ENCODE measurements at regions not wholly inside any gene's neighbourhood (a gene's known extent, or its start where the extent isn't known, plus 50 kb on each side); places are given as distances from the start of the nearest gene placed in this dataset.
"Not testable (repeated sequence)": the region's sequence is repeated elsewhere in the genome, so short reads cannot be mapped to it uniquely, and the experiment has no call there.

DNA sequence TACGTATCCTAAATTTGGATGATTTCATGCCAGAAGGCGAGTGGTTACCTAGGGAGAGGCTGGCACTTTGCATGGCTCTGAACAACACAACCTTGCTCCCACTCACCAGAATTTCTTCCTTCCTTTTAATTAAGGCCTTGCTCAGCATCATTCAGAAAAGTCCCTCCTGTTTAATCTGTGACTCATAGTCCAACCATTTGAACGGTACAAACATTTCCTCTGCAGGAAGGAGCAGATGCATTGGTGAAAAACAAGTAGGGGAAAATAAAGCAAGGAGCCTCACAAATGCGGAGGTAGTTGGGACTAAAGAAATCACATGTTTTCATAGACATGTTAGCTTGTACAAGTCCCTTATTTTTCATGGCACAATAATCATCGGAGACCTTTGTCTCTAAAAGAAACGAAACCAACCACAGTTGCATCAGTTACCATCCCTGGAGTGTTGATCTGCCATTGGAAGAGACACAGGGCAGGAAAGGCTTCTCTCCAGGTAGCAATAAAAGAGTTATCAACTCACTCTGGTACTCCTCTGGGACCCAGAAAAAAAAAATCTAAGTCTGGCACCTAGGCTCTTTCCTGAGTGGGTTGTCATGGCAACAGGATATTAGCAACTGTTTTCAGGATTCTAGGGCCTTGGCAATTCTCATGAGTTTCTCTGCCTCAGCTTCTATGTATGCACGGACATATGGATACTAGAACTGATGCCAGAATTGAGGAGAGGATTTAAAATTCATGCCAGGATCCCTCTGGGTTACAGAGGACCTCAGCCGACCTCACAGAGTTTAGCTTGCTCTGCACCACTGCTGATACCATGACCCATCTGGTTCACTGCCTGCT, 255.4 kb upstream of the ARPP21 start:
- no peak for DNase-seq

DNA sequence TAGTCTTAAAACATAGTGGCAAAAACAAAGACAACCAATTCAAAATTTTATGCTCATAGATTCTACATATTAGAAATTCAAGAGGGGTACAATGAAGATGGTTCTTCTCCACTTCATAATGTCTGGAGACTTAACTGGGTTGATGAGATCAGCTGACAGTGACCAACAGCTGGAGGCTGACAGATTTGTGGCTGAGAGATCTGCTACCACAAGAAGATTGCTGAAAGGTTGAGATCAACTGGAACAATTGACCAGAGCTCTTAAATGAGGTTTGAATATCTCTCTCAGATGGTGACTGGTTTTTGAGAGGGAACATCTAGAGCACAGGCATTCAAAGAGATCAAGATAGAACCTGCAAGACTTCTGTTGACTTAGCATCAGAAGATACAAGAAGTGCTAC, 254.1 kb upstream of the ARPP21 start:
- DNase-seq: no peak

DNA sequence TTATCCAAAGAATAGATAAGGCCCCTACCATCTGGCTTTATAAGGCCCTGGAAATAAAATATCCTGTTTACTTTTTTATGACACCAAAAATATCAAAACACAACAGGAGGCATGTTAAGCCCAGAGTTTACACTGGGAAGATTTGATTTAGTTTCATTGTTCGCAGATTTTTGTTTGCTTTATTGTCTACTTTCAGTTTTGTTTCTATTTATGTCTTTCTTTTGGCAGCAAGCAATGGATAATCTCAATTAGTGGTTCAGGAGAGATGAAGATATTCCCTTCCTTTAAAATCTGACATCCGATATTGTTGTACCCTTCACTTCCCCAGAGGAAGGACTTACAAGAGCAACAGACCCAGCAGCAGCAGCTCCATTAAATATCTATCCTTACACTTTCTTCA, 249.4 kb upstream of the ARPP21 start:
- no peak for DNase-seq

DNA sequence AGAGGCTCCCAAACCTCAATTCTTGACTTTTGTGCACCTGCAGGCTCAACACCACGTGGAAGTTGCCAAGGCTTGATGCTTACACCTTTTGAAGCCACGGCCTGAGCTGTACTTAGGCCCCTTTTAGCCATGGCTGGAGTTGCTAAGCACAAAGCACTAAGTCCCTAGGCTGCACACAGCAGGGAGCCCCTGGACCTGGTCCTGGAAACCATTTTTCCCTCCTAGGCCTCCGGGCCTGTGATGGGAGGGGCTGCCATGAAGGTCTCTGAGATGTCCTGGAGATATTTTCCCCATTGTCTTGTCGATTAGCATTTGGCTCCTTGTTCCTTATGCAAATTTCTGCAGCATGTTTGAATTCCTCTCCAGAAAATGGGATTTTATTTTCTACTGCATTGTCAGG, 247.1 kb upstream of the ARPP21 start:
- no peak for DNase-seq

DNA sequence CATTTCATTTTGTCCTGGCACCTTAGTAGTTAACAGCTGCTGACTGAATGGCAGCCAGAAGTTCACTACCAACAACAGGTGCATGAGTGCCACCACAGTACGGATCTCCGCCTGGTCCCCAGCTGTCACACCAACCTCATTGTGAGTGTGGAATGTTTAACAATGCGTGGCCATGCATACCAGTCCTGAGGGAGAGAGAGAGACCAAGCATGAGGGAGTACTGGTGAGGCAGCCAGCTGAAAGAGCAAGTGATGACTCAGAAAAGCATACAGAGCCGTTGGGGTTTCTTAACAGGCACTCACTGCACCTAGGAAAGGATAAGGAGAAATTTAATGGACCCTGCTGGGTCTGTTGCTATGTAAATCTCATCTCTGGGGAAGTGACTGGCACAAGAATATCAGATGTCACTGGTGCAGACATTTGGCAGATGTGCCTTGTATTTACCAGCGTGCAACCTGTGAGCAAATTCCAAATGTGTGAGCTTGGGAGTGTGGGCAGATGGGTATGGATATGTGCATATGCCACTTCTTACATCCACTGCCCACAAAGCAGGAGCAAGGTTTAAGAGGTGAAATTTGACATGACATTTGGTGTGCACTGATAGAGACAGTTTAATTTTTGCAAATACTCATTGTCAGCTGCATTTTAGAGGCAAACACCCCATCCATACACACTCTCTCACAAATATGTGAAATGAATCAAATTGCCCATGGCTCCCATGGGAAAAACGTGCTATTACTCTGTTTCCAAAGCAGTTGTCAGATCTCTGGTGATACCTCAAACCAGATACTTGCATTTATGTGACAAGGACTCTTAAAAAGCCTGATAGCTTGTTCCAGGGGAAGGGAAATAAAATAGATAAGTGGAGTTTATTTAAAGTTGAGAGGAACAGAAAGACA, 245.2 kb upstream of the ARPP21 start:
- DNase-seq: no peak

DNA sequence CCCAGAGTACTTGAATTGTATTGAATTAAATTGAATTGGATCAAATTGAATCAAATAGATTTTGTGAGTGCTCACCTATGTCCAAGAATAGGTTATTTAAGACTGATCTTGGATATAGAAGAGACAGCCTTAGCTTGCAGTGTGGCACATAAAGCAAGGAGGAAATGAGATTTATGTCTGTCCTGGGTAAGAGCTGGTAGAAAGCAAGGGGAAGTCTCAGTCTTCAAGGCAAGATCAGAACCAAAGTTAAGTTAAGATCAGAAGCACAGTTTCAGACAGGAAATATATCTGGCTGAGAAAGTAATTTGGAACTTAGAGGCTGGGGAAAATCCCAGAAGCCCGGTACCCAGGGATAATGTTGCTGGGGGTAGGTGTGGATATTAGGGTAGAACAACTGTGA, 244.4 kb upstream of the ARPP21 start:
- no peak for DNase-seq

DNA sequence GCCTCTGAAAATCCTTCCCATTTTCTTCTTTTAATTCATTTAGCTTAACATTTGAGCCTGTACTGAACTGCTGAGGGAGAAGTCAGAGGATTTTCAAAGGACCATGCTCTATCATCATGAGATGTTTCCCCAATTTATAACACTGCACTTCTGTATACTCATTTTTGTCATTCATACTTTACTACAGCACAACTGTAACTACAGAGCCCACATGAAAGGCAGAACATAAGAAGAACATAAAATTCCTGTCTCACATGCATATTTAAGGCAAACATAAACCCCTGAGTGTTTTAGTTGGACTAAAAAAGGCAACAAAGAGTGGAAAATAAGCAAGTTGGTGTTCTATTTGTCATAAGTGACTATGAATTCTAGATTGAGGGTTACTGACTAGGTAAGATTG, 237.7 kb upstream of the ARPP21 start:
- no peak for DNase-seq

DNA sequence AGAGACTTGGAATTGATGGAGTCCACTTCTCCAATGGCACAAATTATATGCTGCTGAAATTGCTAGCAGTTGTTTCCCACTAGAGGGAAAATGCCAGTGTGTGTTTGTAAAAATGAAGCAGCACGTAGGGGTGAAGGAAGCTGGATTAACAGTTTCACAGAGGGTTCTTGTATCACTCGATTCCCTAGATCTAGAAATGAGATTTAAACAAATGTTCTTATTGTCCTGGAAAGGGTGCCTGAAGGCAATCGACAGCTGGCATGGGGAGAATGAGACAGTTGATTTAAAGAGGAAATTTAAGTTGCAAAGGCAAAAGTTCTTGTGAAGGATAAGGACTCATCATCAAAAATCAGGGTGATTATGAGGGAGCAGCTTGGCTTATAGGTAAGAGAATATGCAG, 234.8 kb upstream of the ARPP21 start:
- no peak for DNase-seq

DNA sequence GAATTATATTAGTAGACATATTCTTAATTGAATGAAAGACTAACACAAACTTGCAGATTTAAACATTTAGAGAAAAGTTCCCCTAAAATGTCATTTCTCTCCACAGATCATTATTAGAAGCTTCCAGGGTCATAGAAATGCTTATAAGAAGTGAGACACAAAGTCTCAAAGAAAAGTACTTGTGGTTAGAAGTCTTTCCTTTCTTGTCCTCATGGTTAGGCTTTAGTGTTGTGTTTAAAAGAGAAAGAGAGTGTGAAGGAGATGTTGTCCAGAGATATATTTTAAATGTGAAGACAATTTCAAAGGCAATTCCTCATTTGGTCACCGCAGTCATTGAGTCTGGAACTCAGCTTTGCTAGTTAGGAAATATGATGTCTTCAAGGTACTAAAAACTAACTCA, 230.4 kb upstream of the ARPP21 start:
- no peak for DNase-seq

DNA sequence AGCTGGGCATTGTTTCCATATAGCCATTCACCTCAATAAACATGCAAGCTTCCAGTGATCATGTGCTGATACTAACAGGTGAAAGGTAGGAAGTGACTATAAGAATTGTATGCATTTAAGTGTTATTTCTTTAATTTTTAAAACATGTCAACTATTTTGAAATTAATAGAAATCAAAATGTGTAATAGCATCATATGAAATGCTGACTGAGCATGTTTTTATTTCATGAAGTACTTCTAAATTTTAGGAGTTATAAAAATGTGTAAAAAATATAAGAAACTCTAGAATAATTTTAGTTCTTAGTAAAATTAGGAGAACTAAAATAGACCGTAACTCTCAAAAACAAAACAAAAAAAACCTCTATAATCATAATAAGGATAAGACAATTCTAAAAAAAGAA, 229.3 kb upstream of the ARPP21 start:
- no peak for DNase-seq

DNA sequence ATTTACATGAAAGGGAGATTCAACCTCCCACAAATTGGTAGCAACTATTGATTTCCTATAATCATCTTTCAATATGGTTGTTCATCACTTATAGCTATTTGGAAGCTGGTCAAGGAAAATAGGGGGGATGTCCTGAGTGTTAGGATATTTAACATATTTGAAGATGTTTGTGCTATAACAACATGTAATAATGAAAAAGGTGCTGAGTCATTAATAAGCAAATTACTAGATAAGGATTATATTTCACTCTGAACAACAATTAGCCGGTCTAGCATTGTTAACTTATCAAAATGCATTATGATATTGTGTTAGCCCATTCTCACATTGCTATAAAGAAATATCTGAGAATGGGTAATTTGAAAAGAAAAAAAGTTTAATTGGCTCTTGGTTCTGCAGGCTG, 225.8 kb upstream of the ARPP21 start:
- no peak for DNase-seq

DNA sequence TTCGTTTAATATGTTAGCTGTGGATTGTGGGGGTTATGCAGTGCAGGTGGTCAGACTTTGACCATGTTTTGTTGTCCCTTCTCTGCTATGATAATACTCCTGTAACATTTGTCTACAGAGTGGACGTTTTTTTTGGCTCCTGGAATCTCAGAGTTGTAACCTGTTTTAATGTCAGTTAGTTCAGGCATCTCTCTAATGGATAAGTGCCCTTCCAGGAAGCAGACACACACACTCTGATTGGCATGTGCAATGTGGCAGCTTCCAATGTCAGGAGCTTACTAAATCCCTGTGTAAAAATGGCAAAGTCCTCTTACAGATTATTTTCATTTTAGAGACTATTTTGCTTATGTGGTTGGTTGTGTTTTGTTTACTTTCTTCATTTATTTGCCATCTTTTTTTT, 222.2 kb upstream of the ARPP21 start:
- DNase-seq: no peak

DNA sequence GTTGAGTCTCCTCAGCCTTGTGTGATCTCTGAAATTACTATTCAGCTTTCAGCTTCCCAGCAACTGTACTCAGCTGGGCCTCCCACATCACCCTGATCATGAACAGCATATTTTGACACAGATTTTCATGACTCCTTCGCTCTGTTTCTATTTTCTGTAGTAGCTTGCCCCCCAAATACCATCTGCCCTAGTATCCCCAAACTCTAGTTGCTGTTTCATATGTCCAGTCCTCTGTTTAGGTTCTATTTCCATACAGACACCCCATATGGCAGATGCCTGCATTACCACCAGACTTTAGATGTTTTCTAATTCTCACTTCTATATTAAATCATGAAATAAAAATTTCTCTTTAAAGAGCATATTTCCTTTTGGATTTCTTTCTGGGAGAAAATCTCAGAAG, 217.2 kb upstream of the ARPP21 start:
- DNase-seq: no peak

DNA sequence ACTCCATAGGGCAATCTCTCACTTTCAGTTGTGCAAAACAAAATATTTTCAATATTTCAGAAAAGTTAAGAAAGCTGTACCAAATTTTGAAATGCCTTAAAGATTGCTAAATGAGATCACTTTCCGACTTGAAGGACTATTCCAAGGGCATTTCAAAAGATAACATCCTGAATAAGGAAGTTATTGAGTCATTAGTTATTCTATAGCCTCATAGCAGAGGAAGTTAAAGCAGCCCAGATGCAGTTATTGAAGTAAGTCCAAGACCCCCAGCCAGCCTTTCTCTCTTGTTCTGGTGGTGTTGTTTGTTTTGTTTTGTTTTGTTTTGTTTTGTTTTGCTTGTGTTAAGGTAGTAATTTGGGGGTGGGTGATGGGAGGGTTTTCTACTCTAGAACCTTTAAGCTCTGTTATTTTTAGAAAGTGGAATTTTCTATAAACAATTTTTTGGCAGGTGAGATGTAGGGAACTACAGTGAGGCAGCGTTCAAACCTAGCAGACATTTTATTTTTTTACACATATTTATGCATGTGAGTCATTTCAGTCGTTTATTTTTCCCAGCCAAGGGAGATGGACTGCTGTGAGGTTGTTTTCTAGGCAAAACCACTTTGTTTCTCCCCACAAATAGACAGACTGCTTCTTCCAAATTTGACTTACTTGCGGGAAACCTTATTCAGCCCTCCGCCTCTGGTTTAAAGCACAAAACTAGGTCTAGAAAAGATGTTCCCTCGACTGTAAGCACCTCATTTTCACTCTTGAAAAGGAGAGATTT, 216.3 kb upstream of the ARPP21 start:
- DNase-seq: no peak

DNA sequence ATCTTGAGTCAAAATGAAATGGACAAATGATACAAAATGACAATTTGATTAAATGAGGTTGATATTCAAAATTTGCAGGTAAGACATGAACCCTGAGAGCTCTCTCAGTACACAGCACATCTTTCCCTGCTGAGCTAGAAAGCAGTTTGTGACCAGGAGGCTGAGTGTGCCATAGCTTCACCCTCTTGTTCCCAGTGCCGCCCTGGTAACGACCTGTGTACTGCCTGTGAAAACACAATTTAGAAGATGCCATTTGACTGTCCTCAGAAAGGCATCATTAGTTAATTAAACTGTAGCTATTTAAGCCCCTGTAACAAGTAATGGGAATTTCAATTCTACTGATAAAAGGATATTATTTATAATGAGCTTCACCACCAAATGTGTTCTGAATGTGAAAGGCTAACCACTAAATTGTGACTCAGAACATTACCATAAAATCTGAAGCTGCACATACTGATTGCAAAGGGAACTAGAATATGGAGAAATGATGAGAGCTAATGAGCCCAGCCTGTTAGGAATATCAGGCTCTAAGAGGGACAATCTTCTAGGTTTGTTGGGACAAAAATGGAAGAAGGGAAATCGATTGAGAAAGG, 212.9 kb upstream of the ARPP21 start:
- DNase-seq: no peak

DNA sequence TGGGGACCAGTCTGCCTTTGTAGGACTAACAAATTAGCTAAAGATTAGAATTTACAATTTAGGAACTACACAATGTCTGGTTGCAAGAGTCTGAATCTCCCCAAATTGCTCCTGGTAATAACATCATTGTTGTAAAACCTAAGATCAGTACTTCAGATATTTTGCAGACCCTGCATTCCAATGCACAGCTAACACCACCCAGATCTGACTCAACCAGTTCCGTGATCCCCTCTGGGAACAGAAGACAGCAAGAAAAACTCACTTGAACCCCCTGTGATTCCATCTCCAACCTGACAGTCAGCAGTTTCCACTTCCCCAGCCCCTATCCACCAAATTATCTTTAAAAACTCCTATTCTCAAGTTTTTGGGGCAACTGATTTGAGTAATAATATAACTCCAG, 201.9 kb upstream of the ARPP21 start:
- no peak for DNase-seq

DNA sequence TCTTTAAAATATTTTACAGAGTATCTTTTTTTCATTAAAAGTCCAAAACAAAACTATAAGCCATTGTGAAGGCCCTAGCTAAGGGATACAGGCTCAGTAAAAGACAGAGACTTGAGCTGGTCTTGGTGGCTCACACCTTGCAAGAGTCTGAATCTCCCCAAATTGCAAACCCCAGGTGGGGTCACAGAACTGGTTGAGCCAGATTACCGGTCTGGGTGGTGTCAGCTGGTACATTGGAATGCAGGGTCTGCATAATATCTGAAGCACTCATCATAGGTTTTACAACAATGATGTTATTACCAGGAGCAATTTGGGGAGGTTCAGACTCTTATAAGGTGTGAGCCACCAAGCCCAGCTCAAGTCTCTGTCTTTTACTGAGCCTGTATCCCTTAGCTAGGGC, 201.2 kb upstream of the ARPP21 start:
- DNase-seq: no peak

DNA sequence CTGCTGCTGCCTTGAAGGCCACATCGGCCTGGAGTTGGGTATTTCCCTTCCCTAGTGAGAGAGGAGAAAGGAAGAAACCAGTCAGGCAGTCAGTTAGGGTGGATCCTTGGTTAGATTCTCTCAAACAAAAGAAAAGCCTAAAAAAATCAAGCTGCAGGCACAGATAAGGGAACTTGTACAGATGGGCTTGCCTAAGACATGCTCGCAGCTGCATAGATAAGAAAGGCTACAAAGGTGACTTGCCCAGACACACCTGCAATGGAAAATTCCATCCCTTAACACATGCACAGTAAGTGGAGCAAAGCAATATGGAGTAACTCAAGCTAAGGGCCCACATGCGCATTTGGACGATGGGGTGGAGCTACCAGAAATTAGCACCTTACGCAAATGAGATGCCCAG, 199.7 kb upstream of the ARPP21 start:
- DNase-seq: no peak

DNA sequence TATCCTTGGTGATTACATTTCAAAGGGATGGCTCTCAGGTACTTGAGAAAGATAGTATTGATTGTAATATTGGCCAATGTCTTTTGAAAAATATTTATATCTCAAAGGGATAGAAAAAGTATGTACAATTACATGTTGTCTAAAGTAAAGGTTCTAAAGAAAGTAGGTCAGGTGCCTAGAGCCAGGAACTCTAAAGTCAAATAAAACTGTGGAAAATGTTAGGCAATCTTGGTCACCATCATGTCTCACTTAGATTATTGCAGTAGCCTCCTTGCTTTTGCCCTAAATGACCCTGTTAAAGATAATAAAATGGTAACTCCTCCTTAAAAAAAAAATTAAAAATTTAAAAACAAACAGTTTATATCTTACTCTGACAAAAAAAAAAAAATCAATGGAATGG, 198.5 kb upstream of the ARPP21 start:
- no peak for DNase-seq

DNA sequence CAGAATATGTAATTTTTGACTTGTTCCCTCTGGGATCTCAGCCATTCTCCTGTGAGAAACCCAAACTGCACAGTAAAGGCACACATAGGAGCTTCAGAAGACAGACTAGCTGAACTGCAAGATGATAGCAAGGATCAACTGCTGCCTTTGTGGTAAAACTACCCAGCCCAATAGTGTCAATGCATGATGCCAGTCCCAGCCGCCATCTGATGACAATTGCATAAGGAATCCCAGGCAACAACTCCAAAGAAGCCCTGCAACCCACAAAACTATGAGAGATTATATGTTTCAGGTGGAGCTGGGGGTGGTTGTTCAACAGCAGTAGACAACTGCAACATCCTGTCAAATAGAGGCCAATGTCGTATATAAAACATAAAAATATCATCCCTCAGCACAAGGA, 192.4 kb upstream of the ARPP21 start:
- DNase-seq: no peak

DNA sequence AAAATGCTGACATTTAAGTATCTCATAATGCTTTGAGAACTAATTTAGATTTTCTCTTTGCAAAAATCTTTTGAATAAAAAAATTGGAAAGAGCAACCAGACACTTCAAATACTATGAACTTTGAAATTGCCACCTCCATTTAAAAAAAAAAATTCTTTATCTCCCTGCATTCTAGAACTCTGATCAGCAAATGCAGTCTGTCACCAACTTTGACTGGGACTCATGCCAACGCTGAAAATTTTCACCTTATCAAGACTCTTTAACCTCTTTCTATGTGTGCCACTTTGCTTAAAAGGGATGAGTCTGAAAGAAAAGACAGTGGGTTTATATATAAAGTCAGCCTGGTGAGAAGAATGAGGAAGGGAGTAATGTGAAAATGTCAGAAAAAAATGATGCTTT, 191.2 kb upstream of the ARPP21 start:
- DNase-seq: no peak

DNA sequence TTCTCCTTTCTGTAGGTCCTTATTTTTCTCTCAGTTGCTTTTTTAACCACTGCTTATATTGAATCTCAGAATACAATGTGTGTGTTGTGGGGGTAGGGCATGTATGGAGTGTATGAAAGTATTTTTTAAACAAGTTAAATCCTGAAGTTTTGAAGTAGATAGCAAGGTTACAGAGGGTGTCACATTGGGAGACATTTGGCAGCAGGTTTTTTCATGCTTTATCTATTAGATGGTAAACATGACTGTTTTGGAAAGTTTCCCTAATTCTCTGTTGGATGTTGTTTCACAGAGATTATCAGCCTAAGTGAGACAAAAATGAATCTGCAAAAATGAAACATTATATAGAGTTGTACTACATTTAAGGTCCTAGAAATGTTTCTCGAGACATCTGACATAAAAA, 190.6 kb upstream of the ARPP21 start:
- no peak for DNase-seq

DNA sequence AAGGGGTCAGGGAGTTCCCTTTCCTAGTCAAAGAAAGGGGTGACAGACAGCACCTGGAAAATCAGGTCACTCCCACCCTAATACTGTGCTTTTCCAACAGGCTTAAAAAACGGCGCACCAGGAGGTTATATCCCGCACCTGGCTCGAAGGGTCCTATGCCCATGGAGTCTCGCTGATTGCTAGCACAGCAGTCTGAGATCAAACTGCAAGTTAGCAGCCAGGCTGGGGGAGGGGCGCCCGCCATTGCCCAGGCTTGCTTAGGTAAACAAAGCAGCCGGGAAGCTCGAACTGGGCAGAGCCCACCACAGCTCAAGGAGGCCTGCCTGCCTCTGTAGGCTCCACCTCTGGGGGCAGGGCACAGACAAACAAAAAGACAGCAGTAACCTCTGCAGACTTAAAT, 184.5 kb upstream of the ARPP21 start:
- not testable (repeated sequence) for DNase-seq

Data from activated gamma-delta T cell treated with Interleukin-2 at 50 U/mL for 16 hours (primary cell).